Caco-2 (cell line): ENCODE measurements at regions not wholly inside any gene's neighbourhood (a gene's known extent, or its start where the extent isn't known, plus 50 kb on each side); places are given as distances from the start of the nearest gene placed in this dataset.

Experiments used
- BruUV-seq: library from RNA; stranded (reverse); fragments of 400-500 nt; replicated peaks from 2 replicates; lab custom pipeline; 2021; lab: Mats Ljungman, UMichigan
- CTCF ChIA-PET: fragments of 300-600 bp; sonication (Branson Sonifier 250); formaldehyde crosslinking; loops from one replicate; lab custom pipeline; 2022; ENCODE audit warnings: antibody characterized with exemption; lab: Charles Lee
- POLR2A ChIA-PET: fragments of 300-600 bp; sonication (Branson Sonifier 250); formaldehyde crosslinking; loops from one replicate; lab custom pipeline; 2022; ENCODE audit warnings: antibody characterized with exemption; lab: Charles Lee
- DNase-seq, 2 experiments: peaks; one replicate each; pipeline versions ENCODE4 v3.0.0 to v3.0.0-alpha.2; 2020 to 2022
- H3K27me3 ChIP-seq: replicated peaks from 2 replicates; pipeline ENCODE4 v1.6.0; 2011; ENCODE audit warnings: low read length; ENCODE audit not compliant: control insufficient read depth, insufficient read depth
- H3K36me3 ChIP-seq: 2 replicates; pipeline ENCODE4 v1.5.1; 2011; ENCODE audit warnings: low read length; ENCODE audit not compliant: control insufficient read depth, insufficient read depth
- H3K4me1 ChIP-seq: fragments of 250-450 bp; sonication (Bioruptor Pico); 2 replicates; pipeline ENCODE4 v1.5.1; 2020; ENCODE audit warnings: mild to moderate bottlenecking
- H3K4me3 ChIP-seq: 2 replicates; pipeline ENCODE4 v1.5.1; 2011; ENCODE audit warnings: low read depth, mild to moderate bottlenecking, control low read depth, low read length
- H3K9me3 ChIP-seq: fragments of 250-450 bp; sonication (Bioruptor Pico); 2 replicates; pipeline ENCODE4 v1.5.1; 2020; ENCODE audit warnings: mild to moderate bottlenecking, moderate library complexity
- H3K27ac Mint-ChIP-seq: one replicate; pipeline ENCODE4 v1.8.0; 2022; ENCODE audit warnings: mixed read lengths; ENCODE audit not compliant: unreplicated experiment
- H3K27me3 Mint-ChIP-seq: one replicate; pipeline ENCODE4 v1.8.0; 2022; ENCODE audit warnings: mixed read lengths; ENCODE audit not compliant: insufficient read depth, unreplicated experiment
- H3K36me3 Mint-ChIP-seq: one replicate; pipeline ENCODE4 v1.8.0; 2022; ENCODE audit warnings: mild to moderate bottlenecking, mixed read lengths; ENCODE audit not compliant: insufficient read depth, unreplicated experiment
- H3K4me1 Mint-ChIP-seq: one replicate; pipeline ENCODE4 v1.8.0; 2022; ENCODE audit warnings: low read depth, mixed read lengths; ENCODE audit not compliant: unreplicated experiment
- H3K4me3 Mint-ChIP-seq: one replicate; pipeline ENCODE4 v1.8.0; 2022; ENCODE audit warnings: mild to moderate bottlenecking, moderate library complexity, mixed read lengths; ENCODE audit not compliant: unreplicated experiment
- H3K9me3 Mint-ChIP-seq: one replicate; pipeline ENCODE4 v1.8.0; 2022; ENCODE audit warnings: mixed read lengths; ENCODE audit not compliant: unreplicated experiment
- intact Hi-C: fragments of 100-400 bp; cut with micrococcal nuclease; formaldehyde crosslinking; loops from one replicate; pipeline ENCODE4 v1.10.0; 2022; ENCODE audit not compliant: unreplicated experiment
- TF ChIP-seq, protein P1 (sequence below), 2 experiments: fragments of 200-600 bp in 1 of 2; IDR thresholded peaks; 1 replicate in 1 of 2; 2 replicates in 1 of 2; pipeline versions ENCODE4 v1.5.1 to v1.8.0; 2011 to 2022; ENCODE audit warnings: antibody characterized with exemption in 1 of 2, control low read depth in 1 of 2, inconsistent platforms in 1 of 2, low read depth in 1 of 2, low read length in 1 of 2, mild to moderate bottlenecking in 1 of 2, moderate library complexity in 1 of 2; ENCODE audit not compliant: insufficient read depth in 1 of 2, severe bottlenecking in 1 of 2, unreplicated experiment in 1 of 2

DNA sequence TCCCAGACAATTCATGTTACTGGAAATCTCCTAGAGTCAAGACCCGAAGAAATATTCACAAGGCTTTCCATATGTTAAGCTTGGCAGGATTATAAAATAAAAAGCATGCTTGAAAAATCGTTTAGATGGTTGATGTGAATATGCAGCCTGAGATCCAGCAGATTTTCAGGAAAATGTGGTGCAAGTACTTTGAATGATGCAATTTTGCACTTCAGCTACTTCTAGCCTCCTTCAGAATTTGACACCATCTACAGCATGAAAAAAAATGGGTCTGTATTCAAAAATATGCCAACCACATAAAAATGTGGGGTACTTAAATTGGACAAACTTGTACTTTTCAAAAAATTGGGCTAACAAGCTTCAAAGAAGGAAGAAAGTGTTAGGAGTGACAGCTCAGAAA, 340.6 kb upstream of the DCC start:
- Mint-ChIP-seq H3K27me3 (no peaks in the 10 kb centered on the region), H3K36me3 (no peaks in the 10 kb centered on the region), H3K4me1 (no peaks in the 10 kb centered on the region), H3K4me3 (no peak overlapping the region), H3K27ac (no peak overlapping the region), H3K9me3 (no peaks in the 10 kb centered on the region)
- CTCF ChIA-PET: no interaction called here
- Histone ChIP-seq H3K4me3 (no peak overlapping the region), H3K27me3 (no peaks in the 10 kb centered on the region), H3K4me1 (no peaks in the 10 kb centered on the region), H3K36me3 (no peaks in the 10 kb centered on the region), H3K9me3 (no peaks in the 10 kb centered on the region)
- no TSS peak for BruUV-seq
- POLR2A ChIA-PET: no interaction called here
- intact Hi-C loops: no loop called here
- DNase-seq: no peak
- TF ChIP-seq, protein P1, sequence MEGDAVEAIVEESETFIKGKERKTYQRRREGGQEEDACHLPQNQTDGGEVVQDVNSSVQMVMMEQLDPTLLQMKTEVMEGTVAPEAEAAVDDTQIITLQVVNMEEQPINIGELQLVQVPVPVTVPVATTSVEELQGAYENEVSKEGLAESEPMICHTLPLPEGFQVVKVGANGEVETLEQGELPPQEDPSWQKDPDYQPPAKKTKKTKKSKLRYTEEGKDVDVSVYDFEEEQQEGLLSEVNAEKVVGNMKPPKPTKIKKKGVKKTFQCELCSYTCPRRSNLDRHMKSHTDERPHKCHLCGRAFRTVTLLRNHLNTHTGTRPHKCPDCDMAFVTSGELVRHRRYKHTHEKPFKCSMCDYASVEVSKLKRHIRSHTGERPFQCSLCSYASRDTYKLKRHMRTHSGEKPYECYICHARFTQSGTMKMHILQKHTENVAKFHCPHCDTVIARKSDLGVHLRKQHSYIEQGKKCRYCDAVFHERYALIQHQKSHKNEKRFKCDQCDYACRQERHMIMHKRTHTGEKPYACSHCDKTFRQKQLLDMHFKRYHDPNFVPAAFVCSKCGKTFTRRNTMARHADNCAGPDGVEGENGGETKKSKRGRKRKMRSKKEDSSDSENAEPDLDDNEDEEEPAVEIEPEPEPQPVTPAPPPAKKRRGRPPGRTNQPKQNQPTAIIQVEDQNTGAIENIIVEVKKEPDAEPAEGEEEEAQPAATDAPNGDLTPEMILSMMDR (IDR thresholded peaks at IDR 0.05; ENCODE audit: insufficient read depth in 1 of 2, low read depth in 1 of 2, low read length in 1 of 2, severe bottlenecking in 1 of 2, unreplicated experiment in 1 of 2): no peak

GRCh38 chr18:52000435-52000834, 339.6 kb upstream of the DCC start:
- H3K4me3 ChIP-seq: no peak overlapping the region
- no peaks in the 10 kb centered on the region for H3K27me3 Mint-ChIP-seq
- no peaks in the 10 kb centered on the region for H3K4me1 Mint-ChIP-seq
- no peaks in the 10 kb centered on the region for H3K9me3 ChIP-seq
- CTCF ChIA-PET: no interaction called here
- no peaks in the 10 kb centered on the region for H3K36me3 Mint-ChIP-seq
- no TSS peak for BruUV-seq
- H3K27me3 ChIP-seq: no peaks in the 10 kb centered on the region
- POLR2A ChIA-PET: no interaction called here
- no peaks in the 10 kb centered on the region for H3K9me3 Mint-ChIP-seq
- no peak overlapping the region for H3K27ac Mint-ChIP-seq
- TF ChIP-seq, protein P1 (IDR thresholded peaks at IDR 0.05; ENCODE audit: insufficient read depth in 1 of 2, low read depth in 1 of 2, low read length in 1 of 2, severe bottlenecking in 1 of 2, unreplicated experiment in 1 of 2): no peak
- DNase-seq: no peak
- H3K4me3 Mint-ChIP-seq: no peak overlapping the region
- intact Hi-C loops: no loop called here
- no peaks in the 10 kb centered on the region for H3K4me1 ChIP-seq
- no peaks in the 10 kb centered on the region for H3K36me3 ChIP-seq

- Histone ChIP-seq H3K27me3 (no peaks in the 10 kb centered on the region), H3K9me3 (no peaks in the 10 kb centered on the region), H3K36me3 (no peaks in the 10 kb centered on the region), H3K4me3 (no peak overlapping the region), H3K4me1 (no peaks in the 10 kb centered on the region)
- DNase-seq: no peak
- intact Hi-C loops: no loop called here
- no peaks in the 10 kb centered on the region for H3K27me3 Mint-ChIP-seq
- CTCF ChIA-PET: no interaction called here
- H3K36me3 Mint-ChIP-seq: no peaks in the 10 kb centered on the region
- H3K4me1 Mint-ChIP-seq: no peaks in the 10 kb centered on the region
- no TSS peak for BruUV-seq
- no peaks in the 10 kb centered on the region for H3K9me3 Mint-ChIP-seq
- H3K27ac Mint-ChIP-seq: no peak overlapping the region
- no peak overlapping the region for H3K4me3 Mint-ChIP-seq
- POLR2A ChIA-PET: no interaction called here
- TF ChIP-seq, protein P1 (IDR thresholded peaks at IDR 0.05; ENCODE audit: insufficient read depth in 1 of 2, low read depth in 1 of 2, low read length in 1 of 2, severe bottlenecking in 1 of 2, unreplicated experiment in 1 of 2): no peak
These were observed 338.9 kb upstream of the DCC start for GRCh38 chr18:52001106-52001505.
